ENCODE measurements at regions not wholly inside any gene's neighbourhood (a gene's known extent, or its start where the extent isn't known, plus 50 kb on each side); places are given as distances from the start of the nearest gene placed in this dataset.
"Not testable (repeated sequence)": the region's sequence is repeated elsewhere in the genome, so short reads cannot be mapped to it uniquely, and the experiment has no call there.

DNA sequence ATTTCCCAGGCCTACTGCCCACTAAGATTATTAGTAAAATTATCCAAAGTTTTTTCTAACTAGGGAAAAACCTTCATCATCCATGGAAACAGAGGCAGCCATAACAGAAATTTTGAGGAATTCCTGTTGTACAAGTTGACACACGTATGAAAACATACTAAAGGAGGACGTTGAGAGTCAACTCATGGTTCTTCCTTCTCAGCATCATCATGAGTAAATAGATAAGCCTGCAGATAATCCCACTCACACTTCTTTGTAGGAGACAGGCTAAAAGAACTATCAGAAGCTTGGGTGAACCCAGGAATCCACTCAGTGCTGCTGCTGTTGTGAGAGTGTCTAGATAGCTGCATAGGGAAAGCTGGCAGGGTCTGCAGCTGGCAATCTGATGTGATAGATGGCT, 694.8 kb upstream of the NR2F2 start:
- no peak for DNase-seq

DNA sequence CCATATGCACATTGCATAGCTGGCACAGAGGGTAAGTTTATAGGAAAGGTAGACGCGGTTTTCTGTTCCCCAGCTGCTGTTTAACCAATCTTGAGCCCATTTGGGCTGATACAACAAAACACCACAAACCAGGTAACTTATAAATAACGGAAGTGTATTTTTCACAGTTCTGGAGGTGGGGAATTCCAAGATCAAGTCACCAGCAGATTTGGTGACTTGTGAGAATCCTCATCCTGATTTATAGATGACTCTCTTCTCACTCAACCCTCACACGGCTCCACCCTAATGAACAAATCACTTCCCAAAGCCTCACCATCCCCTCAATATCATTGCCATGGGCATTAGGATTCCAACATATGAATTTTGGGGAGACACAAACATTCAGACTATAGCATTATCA, 694.4 kb upstream of the NR2F2 start:
- DNase-seq = no peak

DNA sequence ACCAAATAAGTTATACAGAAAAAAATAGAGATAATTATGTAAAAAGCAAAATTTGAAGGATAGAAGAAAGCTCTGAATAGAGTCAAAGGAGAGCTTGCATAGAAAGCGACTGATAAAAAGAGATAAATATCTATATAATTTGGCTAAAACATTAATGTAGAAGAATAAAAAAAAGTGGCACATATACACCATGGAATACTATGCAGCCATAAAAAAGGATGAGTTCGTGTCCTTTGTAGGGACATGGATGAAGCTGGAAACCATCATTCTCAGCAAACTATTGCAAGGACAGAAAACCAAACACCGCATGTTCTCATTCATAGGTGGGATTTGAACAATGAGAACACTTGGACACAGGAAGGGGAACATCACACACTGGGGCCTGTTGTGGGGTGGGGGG, 693.3 kb upstream of the NR2F2 start:
- DNase-seq = not testable (repeated sequence)

DNA sequence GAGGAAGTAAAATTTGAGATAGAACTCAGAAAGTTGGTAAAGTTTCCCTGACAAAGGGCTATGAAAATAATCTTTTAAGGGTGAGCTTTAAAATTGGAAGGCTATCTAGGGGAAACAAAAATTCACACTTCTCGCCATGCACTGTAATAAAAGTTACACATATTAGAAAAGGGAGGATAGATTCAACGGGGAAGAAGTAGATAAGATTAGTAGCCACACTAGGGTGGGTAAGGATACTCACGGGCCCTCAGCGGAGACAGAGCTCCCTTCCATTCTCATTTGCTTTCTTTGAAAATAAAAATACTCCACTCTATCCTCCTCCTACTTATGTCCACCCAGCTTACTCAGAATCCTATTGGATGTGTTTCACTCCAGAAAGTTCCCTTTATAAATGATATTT, 691.3 kb upstream of the NR2F2 start:
- DNase-seq = no peak

DNA sequence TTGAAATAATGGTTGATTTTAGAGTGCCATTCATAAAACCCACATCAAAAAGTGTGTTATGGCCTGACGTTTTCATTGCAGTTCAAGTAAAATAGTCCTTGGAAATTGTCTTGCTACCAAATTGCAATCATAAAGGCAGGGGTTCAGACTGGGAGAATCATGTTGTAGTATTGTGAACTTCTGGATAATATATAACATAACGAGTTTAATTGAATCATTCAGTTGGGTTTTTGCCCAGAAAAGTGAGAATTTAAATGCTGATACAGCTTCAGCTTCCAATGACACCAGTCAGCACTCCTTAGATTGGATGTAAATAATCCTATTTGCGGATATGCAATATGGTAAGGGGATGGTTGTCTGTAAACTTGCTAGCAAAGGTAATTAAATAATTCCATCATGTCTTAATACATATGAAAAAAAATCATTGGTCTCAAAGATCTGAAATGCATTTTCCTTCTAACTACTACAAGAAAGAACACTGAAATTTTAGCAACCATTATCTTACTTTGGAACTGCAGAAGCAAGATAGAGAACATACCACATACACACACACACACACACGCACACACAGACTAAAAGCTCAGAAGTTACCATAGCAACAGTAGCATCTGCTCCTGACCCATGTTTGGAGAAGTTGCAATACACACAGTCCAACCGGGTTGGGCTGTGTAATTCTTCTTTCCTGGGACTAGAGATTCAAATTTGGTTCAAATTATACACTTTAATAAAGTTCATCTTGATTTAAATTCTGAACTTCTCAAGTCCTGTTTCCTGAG, 686.2 kb upstream of the NR2F2 start:
- no peak for DNase-seq

DNA sequence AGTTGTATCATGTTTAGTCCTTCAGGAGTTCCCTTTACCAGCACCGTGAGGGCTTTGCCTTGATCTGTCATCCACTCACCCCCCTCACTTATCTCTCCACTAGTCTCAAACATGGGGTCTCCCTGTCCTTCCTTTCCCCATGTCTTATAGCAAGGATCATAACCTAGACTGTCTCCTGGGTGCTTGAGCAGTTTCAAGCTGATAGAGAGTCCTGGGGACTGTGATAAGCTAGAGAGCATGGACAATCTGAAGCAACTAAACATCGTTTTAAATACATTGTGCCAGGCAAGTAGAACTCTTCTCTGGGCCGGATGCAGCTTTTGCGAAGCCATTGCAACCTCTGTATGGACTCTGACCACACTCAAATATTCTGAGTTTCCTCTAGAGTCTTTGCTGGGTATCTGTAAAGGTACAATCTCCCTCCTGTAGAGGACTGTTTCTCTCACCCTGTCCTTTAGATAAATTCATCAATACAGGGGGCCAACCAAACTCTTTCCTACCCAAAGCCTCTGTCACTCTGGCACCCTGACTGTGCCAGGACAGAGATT, 684.6 kb upstream of the NR2F2 start:
- no peak for DNase-seq

DNA sequence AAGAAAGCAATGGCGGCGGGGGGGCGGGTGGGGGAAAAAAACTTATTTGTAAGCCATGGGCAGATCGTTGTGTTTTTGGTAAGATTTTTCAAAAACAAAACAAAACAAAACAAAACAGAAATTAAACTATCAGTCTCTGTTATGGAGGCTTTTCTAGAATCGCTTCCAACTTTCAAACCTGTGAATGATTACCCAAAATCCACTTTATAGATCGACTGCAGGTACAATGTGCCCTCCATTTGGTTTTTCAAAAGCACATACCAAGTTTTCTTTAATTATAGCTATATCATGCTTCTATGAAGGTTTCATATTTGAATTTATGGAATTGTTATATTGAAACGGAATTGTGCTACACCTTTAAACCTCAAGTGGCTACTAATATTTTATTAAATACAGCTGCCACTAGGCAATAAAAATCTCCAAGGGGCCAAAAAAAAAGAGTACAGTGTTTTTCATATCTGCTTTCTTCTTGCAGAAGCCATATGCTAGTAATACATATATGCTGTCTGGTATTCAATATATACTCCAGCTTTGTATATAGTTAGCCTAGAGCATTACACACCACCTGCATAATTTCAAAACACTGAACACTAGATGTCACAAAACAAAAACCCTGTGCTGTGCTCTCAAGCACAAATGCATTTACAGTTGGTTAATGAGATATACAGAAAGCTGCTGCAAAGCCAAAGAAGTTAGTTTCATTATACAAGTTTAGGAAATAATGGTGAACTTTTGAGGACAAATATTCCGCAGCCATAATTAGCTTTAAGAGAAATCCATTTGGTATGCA, 683.8 kb upstream of the NR2F2 start:
- DNase-seq = no peak

DNA sequence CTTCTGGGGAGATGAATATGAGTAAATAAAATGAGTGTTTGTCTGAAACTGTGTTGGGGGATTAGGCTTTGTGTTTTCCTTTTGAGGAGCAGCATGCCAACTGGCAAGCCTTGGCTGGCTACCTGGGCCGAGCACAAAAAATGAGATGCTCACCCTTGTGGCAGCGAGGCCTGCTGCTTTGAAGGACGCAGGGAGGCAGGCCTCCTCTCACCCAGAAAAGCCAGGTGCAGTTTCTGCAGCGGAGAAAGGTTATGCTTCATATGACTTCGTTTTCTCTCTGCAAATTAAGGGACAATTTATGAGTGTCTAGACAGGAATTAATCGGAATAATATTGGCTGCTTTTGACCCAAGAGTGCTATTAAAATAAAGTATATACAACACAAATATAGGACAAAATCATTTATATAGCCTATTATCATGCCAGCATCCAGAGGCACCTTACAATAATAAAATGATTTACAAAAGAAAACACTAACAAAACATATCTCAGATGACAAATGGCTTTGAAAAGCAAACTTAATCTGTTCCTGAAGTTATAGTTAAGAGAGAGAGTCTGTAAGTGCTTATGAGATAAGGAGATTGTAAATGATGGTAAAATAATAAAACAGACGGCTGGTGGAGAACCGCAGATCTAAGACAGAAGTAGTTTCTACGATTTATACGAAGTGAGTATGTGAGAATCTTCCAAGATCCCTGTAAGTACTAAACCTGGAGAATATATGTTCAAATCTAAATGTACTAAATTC, 682.8 kb upstream of the NR2F2 start:
- DNase-seq = peak; percentile 22 to 32

DNA sequence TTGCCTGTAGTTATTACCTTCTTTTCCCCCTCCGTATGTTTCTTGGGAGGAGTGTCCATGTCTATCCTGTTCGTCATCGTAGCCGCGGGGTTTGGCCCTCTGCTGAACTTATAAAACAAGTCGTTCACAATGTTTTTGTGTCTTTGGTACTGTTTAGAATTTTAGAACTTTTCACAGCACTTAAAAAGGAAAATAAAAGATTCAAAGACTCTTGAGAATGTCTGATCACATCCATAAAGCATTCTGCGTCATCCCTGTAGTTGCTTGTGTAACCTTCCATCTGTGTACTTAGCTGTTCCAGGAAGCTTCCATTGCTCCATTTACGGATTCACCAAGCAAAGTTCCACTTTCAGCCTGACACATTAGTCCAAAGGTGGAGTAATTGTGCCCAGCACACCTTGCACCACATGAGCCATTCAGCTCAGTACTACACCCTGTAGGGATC, 677.1 kb upstream of the NR2F2 start:
- no peak for DNase-seq

DNA sequence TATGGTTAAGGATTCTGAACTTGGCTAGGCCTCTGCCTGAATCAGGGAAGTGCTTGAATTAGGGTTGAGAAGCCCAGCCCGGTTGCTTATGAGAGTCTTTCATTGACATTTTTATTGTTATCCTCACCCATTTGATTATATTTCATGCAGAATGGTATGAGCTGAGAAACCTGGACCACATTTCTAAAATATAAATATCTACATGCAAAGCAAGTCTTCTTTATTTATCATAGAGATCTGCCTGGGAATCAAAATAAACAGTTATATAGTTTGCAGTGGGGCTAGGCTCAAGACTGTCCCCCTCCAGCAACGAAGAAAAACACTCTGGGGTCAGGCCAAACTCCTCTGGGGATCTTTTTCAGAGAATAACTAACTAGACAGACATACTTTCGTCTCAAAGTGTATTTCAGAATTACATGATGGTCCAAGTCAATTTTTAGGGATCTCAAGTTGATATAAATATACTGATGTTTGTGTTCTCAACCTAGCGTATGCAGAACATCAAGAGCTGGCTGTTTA, 675.4 kb upstream of the NR2F2 start:
- DNase-seq = no peak

DNA sequence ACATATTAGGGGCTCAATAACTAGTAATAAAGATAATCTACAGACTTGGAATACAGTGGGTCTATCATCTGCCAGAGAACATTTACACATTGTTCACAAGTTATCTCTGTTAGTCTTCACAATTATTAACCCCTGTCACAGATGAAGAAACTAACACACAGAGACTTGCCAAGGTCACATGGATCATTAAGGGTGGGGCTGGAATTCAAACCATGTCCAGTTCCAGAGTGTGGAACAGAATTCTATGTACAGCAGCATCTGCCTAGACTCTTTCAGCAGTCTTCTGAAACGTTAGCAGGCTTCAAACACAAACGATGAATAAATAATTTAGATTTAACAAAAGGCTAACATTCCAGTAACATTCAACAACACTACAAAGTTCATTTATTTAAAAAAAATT, 673.9 kb upstream of the NR2F2 start:
- DNase-seq = no peak

DNA sequence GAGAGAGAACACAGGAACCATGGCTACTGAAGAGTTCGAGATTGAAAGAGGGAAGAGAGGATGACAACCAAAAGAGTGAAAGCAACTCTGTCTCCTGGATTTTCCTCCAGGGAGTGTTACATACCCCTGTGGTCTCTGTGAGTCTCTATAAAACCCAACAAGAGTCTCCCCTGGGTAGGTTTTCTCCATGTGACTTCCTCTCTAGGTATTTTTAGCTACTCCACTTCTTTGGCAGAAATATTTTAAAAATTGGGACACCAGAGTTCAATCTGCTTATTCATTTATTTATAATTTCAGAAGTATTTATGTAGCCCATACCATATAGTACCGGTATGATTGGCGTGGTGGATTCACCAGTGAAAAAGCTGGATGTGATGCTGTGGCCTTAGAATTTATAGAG, 671.7 kb upstream of the NR2F2 start:
- no peak for DNase-seq

DNA sequence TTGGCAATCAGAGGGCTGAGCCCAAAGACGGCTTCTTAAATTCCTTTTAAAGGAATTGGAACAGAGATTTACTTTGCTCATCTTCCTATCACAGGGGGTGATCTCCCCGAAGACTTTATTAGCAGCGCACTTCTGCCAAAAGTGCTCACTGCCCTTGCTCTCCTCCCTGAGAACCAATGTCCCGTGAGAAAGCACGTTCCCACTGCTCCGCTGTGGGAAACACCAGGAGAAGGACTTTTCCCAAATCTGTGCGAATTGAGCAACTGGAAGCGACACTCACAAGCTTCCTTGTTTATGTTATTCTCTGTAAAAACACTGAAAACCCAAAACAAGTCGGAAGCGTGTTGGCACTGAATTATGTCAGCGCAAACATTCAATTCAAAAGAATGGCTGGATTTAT, 670.8 kb upstream of the NR2F2 start:
- DNase-seq = no peak

DNA sequence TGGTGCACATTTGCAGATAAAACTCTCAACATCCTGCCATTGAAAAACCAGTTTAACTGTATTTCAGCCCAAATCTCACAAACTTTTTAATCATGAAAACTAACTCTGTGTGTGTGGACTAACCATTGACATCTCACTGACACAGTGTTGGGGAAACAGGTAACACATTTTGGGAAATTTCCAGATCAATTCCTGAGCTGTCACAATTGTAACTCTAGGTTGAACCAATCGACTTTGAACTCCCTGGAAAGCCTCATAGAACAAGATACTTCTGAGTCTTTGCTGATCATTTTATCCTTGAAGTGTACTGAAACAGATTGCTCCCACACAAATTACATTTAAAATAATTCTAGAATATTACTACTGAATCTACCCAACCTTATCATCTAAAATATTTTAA, 667.9 kb upstream of the NR2F2 start:
- no peak for DNase-seq

DNA sequence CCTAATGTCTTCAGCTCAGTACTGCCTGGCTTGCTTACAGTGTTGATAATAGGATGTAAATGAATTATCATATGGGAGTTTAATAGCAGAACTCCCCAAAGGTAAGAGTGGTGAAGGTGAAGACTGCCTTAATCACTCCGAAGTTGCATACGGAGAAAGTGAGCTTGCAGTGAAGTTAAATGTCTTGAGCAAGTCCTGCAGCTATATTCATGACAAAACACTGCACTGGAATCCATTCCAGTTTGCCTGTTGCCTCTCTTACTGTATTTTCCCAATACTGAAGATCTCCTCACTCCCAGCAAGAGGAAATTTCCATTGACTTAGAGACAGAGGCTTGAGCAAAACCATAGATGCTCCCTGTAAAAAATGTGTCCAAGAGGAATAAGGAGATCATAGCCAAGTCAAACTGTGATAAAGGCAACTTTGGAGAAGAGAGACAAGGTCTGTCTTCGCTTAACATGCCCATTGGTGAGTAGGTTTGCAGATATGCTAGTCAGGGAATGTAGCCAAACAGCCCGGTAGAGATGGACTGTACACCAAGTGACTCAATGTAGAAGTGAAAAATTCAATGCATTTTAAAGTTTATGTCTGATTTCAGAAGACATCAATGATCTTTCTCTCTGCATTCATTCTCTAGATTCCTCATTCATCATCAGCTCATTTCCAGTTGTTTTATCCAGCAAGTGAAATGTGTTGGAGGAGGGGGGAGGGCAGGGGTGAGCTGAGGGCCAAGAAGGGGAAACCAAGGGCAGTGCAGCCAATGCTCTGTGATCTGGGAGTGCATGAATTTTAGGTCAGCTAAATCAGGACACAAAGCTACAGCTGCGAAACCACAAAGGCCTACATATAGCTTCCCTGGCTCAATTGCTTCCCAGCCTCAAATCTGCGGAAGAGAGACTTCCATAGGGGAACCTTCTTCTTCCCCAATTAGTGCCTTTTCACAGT, 667.1 kb upstream of the NR2F2 start:
- no peak for DNase-seq

DNA sequence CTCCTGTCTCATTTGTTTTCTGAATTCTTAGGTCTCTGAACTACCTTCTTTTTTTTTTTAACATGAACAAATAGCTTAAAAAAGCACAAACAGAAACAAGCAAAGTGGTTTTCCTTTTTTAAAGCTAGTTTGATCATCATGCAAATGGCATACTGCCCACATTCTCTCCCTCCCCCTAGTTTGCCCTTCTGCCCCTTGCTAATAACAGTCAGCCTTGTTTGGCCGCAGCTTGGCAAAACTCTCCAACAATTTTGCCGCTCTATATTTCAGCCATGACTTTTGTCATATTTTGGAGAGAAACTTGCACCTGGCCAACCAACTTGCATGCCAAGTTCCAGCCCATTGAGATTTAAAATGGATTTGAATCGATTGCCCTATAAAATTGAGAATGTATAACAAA, 666.0 kb upstream of the NR2F2 start:
- DNase-seq = no peak

DNA sequence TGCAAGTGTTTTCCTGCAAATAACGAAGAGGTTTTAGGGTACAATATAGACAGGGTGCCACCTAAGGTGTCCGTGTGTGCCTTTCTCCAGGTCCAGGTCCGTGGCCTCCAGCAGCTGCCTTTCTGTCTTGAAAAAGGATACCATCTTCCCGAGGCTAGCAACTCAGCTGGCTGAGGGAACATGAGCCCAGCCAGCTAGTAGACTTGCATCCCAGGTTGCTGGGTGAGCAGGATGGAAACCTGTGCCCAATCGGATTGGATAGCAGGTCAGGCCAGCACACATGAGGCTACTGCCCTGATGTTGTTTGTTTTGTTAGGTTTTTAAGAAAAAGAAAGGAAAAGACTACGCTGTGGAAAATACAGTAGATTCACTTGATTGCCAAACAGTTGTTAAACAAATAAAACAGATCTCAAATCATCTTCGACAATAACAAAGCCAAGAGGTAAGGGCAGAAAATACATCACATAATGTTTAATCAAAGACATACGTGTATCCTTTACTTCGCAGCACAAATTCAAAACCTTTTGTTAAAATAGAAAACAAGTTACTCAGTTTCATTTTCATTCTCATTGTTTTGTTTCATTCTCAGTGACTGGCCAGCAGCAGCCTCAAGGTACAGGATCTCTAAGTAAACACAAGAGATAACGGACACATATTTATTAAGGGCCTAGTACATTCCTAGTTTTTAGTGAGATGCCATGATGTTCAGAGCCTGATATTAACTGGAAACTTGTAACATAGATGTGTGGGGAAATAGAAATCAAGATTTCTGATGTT, 661.2 kb upstream of the NR2F2 start:
- DNase-seq = no peak

DNA sequence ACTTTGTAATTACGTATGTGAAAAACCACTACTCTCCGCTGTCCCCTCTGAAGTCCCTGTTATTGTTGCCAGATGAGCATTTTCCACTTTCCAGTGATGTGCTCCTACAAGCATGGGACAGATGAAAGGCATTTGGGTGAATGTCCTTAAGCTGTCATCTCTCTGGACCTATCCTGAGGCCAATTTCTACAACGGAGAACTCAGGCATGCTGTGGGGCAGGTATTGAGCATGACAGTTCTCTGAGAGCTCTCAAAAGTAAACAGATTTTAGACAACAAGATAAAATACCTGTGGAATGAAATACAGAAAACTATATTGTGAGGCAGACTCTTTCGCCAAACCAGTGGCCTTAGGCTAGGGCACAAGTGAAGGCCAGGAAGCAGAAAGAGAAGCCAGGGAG, 656.5 kb upstream of the NR2F2 start:
- no peak for DNase-seq

DNA sequence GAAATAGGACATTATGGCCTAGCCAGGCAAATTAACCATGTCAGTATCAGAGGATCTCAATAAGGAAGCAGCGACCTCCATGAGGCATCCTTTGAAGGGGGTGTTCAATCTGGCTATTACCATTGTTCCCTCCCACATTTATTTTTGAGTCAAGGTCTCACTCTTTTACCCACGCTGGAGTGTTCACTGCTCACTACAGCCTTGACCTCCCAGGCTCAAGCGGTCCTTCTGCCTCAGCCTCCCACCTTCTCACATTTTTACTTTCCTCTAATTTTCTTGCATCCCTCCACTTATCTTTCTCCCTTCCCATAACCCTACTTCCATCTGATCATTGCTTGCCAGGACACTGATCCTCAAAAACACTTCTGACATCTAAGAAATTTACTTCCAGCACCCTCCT, 654.0 kb upstream of the NR2F2 start:
- DNase-seq = no peak

DNA sequence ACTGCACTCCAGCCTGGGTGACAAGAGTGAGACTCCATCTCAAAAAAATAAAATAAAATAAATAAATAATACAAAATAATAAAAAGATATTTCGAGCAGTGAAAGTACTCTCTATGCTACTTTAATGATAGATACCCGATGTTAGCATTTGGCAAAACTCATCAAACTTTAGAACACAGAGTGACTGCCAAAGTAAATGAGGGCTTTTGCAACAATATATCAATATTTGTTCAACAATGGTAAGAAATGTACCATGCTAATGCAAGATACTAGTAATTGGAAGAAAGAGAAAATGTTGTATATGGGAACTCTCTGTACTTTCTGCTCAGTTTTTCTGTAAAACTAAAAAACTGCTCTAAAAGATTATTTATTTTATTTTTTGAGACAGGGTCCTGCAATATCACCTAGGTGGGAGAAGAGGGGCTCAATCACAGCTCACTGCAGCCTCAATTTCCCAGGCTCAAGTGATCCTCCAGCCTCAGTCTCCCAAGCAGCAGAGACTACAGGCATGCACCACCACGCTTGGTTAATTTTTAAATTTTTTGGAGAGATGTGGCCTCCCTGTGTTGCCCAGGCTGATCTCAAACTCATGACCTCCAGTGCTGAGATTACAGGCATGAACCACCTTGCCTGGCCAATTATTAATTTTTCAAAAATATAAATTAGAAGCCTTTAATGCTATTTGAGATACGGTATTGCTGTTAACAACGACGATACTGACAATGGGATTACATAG, 650.5 kb upstream of the NR2F2 start:
- DNase-seq = no peak

DNA sequence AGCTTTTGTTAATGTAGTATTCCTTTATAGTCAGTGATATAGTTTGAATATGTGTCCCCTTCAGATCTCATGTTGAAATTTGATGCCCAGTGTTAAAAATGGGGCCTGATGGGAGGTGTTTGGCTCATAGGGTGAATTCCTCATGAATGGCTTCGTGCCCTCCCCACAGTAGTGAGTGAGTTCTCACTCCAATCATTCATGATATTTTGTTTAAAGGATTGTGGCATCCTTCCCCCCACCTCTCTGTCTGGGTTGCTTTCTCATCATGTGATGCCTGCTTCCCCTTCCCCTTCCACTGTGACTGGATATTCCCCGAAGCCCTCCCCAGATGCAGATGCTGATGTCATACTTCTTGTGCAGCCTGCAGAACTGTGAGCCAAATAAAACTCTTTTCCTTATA, 649.8 kb upstream of the NR2F2 start:
- no peak for DNase-seq
